Left renal cortex interstitium (tissue), 4 donors: ENCODE measurements at regions not wholly inside any gene's neighbourhood (a gene's known extent, or its start where the extent isn't known, plus 50 kb on each side); places are given as distances from the start of the nearest gene placed in this dataset.

Experiments
- DNase-seq, 4 donors: peaks; one replicate each; pipeline ENCODE4 v3.0.0-alpha.2; 2013; ENCODE audit warnings: low read depth in 4 of 4, low spot score in 2 of 4, missing footprints in 1 of 4

- DNase-seq, result no peak
Measured at GRCh38 chr4:4641661-4642495, 100.0 kb upstream of the STX18 start.

- no peak for DNase-seq
Measured at GRCh38 chr4:4641254-4641653, 99.4 kb upstream of the STX18 start.

GRCh38 chr4:4640692-4641091, 98.8 kb upstream of the STX18 start:
- DNase-seq, result no peak

GRCh38 chr4:4639370-4639769, 97.5 kb upstream of the STX18 start:
- DNase-seq, result no peak

GRCh38 chr4:4637710-4638109, 95.9 kb upstream of the STX18 start:
- no peak for DNase-seq

GRCh38 chr4:4633431-4633830, 91.6 kb upstream of the STX18 start:
- DNase-seq, result no peak

- DNase-seq, result no peak
Measured at GRCh38 chr4:4631150-4631549, 89.3 kb upstream of the STX18 start.

GRCh38 chr4:4627906-4628305, 86.1 kb upstream of the STX18 start:
- no peak for DNase-seq

- DNase-seq, result no peak
Measured at GRCh38 chr4:4627111-4627510, 85.3 kb upstream of the STX18 start.

GRCh38 chr4:4625488-4625887, 83.6 kb upstream of the STX18 start:
- no peak for DNase-seq

- DNase-seq, result no peak
Measured at GRCh38 chr4:4624276-4624897, 82.5 kb upstream of the STX18 start.

- no peak for DNase-seq
Measured at GRCh38 chr4:4619821-4620220, 78.0 kb upstream of the STX18 start.

GRCh38 chr4:4618847-4619246, 77.0 kb upstream of the STX18 start:
- no peak for DNase-seq

GRCh38 chr4:4614925-4615678, 73.3 kb upstream of the STX18 start:
- no peak for DNase-seq

- DNase-seq, result no peak
Measured at GRCh38 chr4:4613641-4614286, 71.9 kb upstream of the STX18 start.

- DNase-seq, result no peak
Measured at GRCh38 chr4:4613126-4613465, 71.2 kb upstream of the STX18 start.

GRCh38 chr4:4610672-4611071, 68.8 kb upstream of the STX18 start:
- DNase-seq, result no peak

GRCh38 chr4:4609622-4610334, 67.9 kb upstream of the STX18 start:
- DNase-seq, result no peak

GRCh38 chr4:4608214-4608537, 66.3 kb upstream of the STX18 start:
- DNase-seq, result no peak

GRCh38 chr4:4607336-4608213, 65.7 kb upstream of the STX18 start:
- DNase-seq, result no peak
